A549 (cell line): ENCODE measurements at regions not wholly inside any gene's neighbourhood (a gene's known extent, or its start where the extent isn't known, plus 50 kb on each side); places are given as distances from the start of the nearest gene placed in this dataset.
"Not testable (repeated sequence)": the region's sequence is repeated elsewhere in the genome, so short reads cannot be mapped to it uniquely, and the experiment has no call there.

Experiments used
- ATAC-seq, 2 experiments: fragments of 200-7000 bp in 1 of 2; fragments of >200 bp in 1 of 2; cut with Nextera tagmentation in 1 of 2; cut with Tn5 transposase in 1 of 2; 3 replicates each; pipeline versions ENCODE4 v1.8.0 to v1.9.1; 2018 to 2020; ENCODE audit warnings: mild to moderate bottlenecking in 1 of 2, moderate library complexity in 1 of 2
- CTCF ChIA-PET: fragments of 300-600 bp; sonication (Branson Sonifier 250); formaldehyde crosslinking; extraction: SDS; loops from one replicate; lab custom pipeline; 2021; ENCODE audit warnings: antibody characterized with exemption, inconsistent platforms; lab: Yijun Ruan, JAX
- POLR2A ChIA-PET: fragments of 350-600 bp; formaldehyde crosslinking; extraction: SDS; loops from one replicate; lab custom pipeline; 2021; ENCODE audit warnings: antibody characterized with exemption, inconsistent platforms; lab: Yijun Ruan, JAX
- DNase-seq, 2 experiments: peaks; one replicate each; pipeline versions ENCODE4 v3.0.0 to v3.0.0-alpha.2; 2011 to 2016; ENCODE audit warnings: low read depth in 1 of 2, low spot score in 1 of 2
- FAIRE-seq: peaks from 2 replicates; lab custom pipeline; 2011; peaks lifted over from hg19 to GRCh38; lab: Jason Lieb, UNC
- H3K27ac ChIP-seq, 2 experiments: fragments of >200 bp; sonication (Bioruptor Twin); formaldehyde crosslinking; 3 replicates each; pipeline ENCODE4 v1.5.1; 2016 to 2017
- H3K4me1 ChIP-seq: fragments of >200 bp; sonication (Bioruptor Twin); formaldehyde crosslinking; 3 replicates; pipeline ENCODE4 v1.6.1; 2016
- H3K4me2 ChIP-seq: fragments of >200 bp; sonication (Bioruptor Twin); formaldehyde crosslinking; 3 replicates; pipeline ENCODE4 v1.6.1; 2016
- H3K4me3 ChIP-seq: fragments of >200 bp; sonication (Bioruptor Twin); formaldehyde crosslinking; 3 replicates; pipeline ENCODE4 v1.5.1; 2016
- H3K9me3 ChIP-seq: fragments of >200 bp; sonication (Bioruptor Twin); formaldehyde crosslinking; 3 replicates; pipeline ENCODE4 v1.6.1; 2016
- ATOH8 ChIP-seq: fragments of 250-450 bp; sonication (Bioruptor Pico); IDR thresholded peaks from 2 replicates; pipeline ENCODE4 v1.5.0; 2020; ENCODE audit warnings: low read depth, mild to moderate bottlenecking, moderate library complexity
- BCL3 ChIP-seq: fragments of >200 bp; sonication (Bioruptor Twin); formaldehyde crosslinking; IDR thresholded peaks from 3 replicates; pipeline ENCODE4 v1.6.1; 2016
- BHLHE40 ChIP-seq: IDR thresholded peaks from 2 replicates; pipeline ENCODE4 v1.6.1; 2012; ENCODE audit warnings: low read depth, low read length, inconsistent platforms
- CBX2 ChIP-seq: fragments of 200-600 bp; sonication (generic); IDR thresholded peaks from 2 replicates; pipeline ENCODE4 v1.6.1; 2016; ENCODE audit warnings: low read depth, mild to moderate bottlenecking, borderline replicate concordance
- CEBPB ChIP-seq, 2 experiments: fragments of >200 bp in 1 of 2; sonication (Bioruptor Twin) in 1 of 2; formaldehyde crosslinking in 1 of 2; IDR thresholded peaks; 2 replicates each; pipeline ENCODE4 v1.6.1; 2012 to 2016
- E2F6 ChIP-seq: IDR thresholded peaks from 2 replicates; pipeline ENCODE4 v1.6.1; 2012; ENCODE audit warnings: low read depth, borderline replicate concordance
- EHF ChIP-seq: fragments of 250-450 bp; sonication (Bioruptor Pico); IDR thresholded peaks from 2 replicates; pipeline ENCODE4 v1.5.0; 2020; ENCODE audit warnings: mild to moderate bottlenecking
- EP300 ChIP-seq, 2 experiments: fragments of >200 bp; sonication (Bioruptor Twin); formaldehyde crosslinking; IDR thresholded peaks; 2 replicates in 1 of 2; 3 replicates in 1 of 2; pipeline ENCODE4 v1.6.1; 2016 to 2017
- FOSL2 ChIP-seq, 2 experiments: fragments of 450-650 bp in 1 of 2; fragments of >200 bp in 1 of 2; sonication (Bioruptor Twin) in 1 of 2; formaldehyde crosslinking; IDR thresholded peaks; 2 replicates each; pipeline versions ENCODE4 v1.5.0 to v1.6.1; 2016 to 2020; ENCODE audit warnings: mild to moderate bottlenecking in 1 of 2, moderate library complexity in 1 of 2
- FOXS1 ChIP-seq: fragments of 250-450 bp; sonication (Bioruptor Pico); IDR thresholded peaks from 2 replicates; pipeline ENCODE4 v1.5.0; 2020; ENCODE audit warnings: mild to moderate bottlenecking, moderate library complexity
- GATA3 ChIP-seq: IDR thresholded peaks from 2 replicates; pipeline ENCODE4 v1.6.1; 2012; ENCODE audit warnings: borderline replicate concordance
- HDAC2 ChIP-seq: fragments of 200-600 bp; sonication (generic); IDR thresholded peaks from 2 replicates; pipeline ENCODE4 v1.6.1; 2016
- HEYL ChIP-seq: fragments of 250-450 bp; sonication (Bioruptor Pico); IDR thresholded peaks from 2 replicates; pipeline ENCODE4 v1.8.0; 2021; ENCODE audit warnings: mild to moderate bottlenecking, moderate library complexity
- HMGXB4 ChIP-seq: fragments of 250-450 bp; sonication (Bioruptor Pico); IDR thresholded peaks from 2 replicates; pipeline ENCODE4 v1.5.0; 2021; ENCODE audit warnings: mild to moderate bottlenecking, moderate library complexity, borderline replicate concordance
- HOXB5 ChIP-seq: fragments of 250-450 bp; sonication (Bioruptor Pico); IDR thresholded peaks from 2 replicates; pipeline ENCODE4 v1.5.0; 2020; ENCODE audit warnings: mild to moderate bottlenecking, moderate library complexity
- JUNB ChIP-seq: fragments of >200 bp; sonication (Bioruptor Twin); formaldehyde crosslinking; IDR thresholded peaks from 2 replicates; pipeline ENCODE4 v1.6.1; 2016
- MAZ ChIP-seq: fragments of 150-350 bp; IDR thresholded peaks from 2 replicates; pipeline ENCODE4 v1.6.1; 2014; ENCODE audit warnings: antibody characterized with exemption, low read depth, low read length, borderline replicate concordance
- NR3C1 ChIP-seq: fragments of >200 bp; sonication (Bioruptor Twin); formaldehyde crosslinking; IDR thresholded peaks from 3 replicates; pipeline ENCODE4 v1.6.1; 2017
- RAD21 ChIP-seq, 2 experiments: fragments of >200 bp in 1 of 2; sonication (Bioruptor Twin) in 1 of 2; formaldehyde crosslinking in 1 of 2; IDR thresholded peaks in 1 of 2; conservative IDR thresholded peaks in 1 of 2; 2 replicates in 1 of 2; 3 replicates in 1 of 2; pipeline ENCODE4 v1.6.1; 2012 to 2018; ENCODE audit warnings: inconsistent platforms in 1 of 2
- RARB ChIP-seq: fragments of 250-450 bp; sonication (Bioruptor Pico); IDR thresholded peaks from 2 replicates; pipeline ENCODE4 v1.8.0; 2021; ENCODE audit warnings: mild to moderate bottlenecking, moderate library complexity
- RNF2 ChIP-seq: fragments of 200-600 bp; sonication (generic); IDR thresholded peaks from 2 replicates; pipeline ENCODE4 v1.6.1; 2016; ENCODE audit warnings: low read depth, mild to moderate bottlenecking, antibody characterized with exemption, moderate library complexity, borderline replicate concordance
- SMC3 ChIP-seq: fragments of >200 bp; sonication (Bioruptor Twin); formaldehyde crosslinking; IDR thresholded peaks from 3 replicates; pipeline ENCODE4 v1.6.1; 2018; ENCODE audit warnings: inconsistent platforms
- TP53 ChIP-seq: fragments of 250-450 bp; sonication (Bioruptor Pico); IDR thresholded peaks from 2 replicates; pipeline ENCODE4 v1.5.0; 2021; ENCODE audit warnings: mild to moderate bottlenecking, moderate library complexity
- ZC3H11A ChIP-seq: fragments of 450-650 bp; IDR thresholded peaks from 2 replicates; pipeline ENCODE4 v1.6.1; 2014; ENCODE audit warnings: antibody characterized with exemption, mild to moderate bottlenecking
- ZFP36 ChIP-seq: fragments of 450-650 bp; IDR thresholded peaks from 2 replicates; pipeline ENCODE4 v1.6.1; 2014; ENCODE audit warnings: borderline replicate concordance; ENCODE audit not compliant: partially characterized antibody
- ZNF302 ChIP-seq: fragments of 250-450 bp; sonication (Bioruptor Pico); IDR thresholded peaks from 2 replicates; pipeline ENCODE4 v1.9.0; 2021; ENCODE audit warnings: inconsistent platforms, mild to moderate bottlenecking, moderate library complexity
- ZSCAN20 ChIP-seq: fragments of 250-450 bp; sonication (Bioruptor Pico); IDR thresholded peaks from 2 replicates; pipeline ENCODE4 v1.8.0; 2022; ENCODE audit warnings: mild to moderate bottlenecking, moderate library complexity
- WGBS: methylation state at CpG from one replicate; pipeline ENCODE4 v1.1.6; 2017; ENCODE audit errors: missing lambda C conversion rate; 5-methylcytosine and 5-hydroxymethylcytosine counted together
- TF ChIP-seq, protein P1 (sequence below): fragments of >200 bp; sonication (Bioruptor Twin); formaldehyde crosslinking; IDR thresholded peaks from 2 replicates; pipeline ENCODE4 v1.6.1; 2016

DNA sequence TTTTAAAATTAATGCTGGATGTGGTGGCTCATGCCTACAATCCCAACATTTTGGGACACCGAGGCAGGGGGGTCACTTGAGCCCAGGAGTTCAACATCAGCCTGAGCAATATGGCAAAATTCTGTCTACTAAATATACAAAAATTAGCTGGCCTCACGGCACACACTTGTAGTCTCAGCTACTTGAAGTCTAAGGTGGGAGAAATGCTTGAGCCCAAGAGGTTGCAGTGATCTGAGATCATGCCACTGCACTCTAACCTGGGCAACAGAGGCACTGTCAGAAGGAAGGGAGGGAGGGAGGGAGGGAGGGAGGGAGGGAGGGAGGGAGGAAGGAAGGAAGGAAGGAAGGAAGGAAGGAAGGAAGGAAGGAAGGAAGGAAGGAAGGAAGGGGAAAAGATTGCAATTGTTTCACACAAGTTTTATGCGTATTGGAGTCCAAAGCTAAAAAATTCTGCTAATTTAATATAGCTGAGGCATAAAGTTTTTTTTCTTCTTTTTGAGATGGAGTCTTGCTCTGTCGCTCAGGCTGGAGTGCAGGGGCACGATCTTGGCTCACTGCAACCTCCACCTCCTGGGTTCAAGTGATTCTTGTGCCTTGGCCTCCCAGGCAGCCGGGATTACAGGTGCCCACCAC, 328.8 kb downstream of the KLF12 start:
- DNase-seq, H3K27ac ChIP-seq, FAIRE-seq, H3K9me3 ChIP-seq, ATAC-seq, H3K4me1 ChIP-seq, H3K4me2 ChIP-seq, H3K4me3 ChIP-seq, POLR2A ChIA-PET: not testable (repeated sequence)
- WGBS: 93% methylated on average over 6 of the region's 6 CpGs
- CTCF ChIA-PET: interaction anchor here (1.0 kb wide), 1 partner anchor 83 kb away, joined by 3 read pairs; no protein-coding TSS in a partner anchor

- no peak overlapping the region for H3K27ac ChIP-seq
- TF ChIP-seq NR3C1 (no peak), FOSL2 (IDR thresholded peaks at IDR 0.05) (no peak), FOSL2 (CRISPR knock-in tag; IDR thresholded peaks at IDR 0.05) (peak; percentile 36; the same call in 1 of the 2 replicates)
- H3K4me1 ChIP-seq: no peaks in the 10 kb centered on the region
- FAIRE-seq (no peak), ATAC-seq (peak; percentile 34 to 42; a peak in 4 of 6 replicates), DNase-seq (peak in 1 of 2 experiments; percentile 16)
- no peak overlapping the region for H3K4me3 ChIP-seq
- WGBS: 30% methylated on average over 1 of the region's 1 CpG
- POLR2A ChIA-PET: no interaction called here
- H3K9me3 ChIP-seq: no peaks in the 10 kb centered on the region
- H3K4me2 ChIP-seq: no peak overlapping the region
- CTCF ChIA-PET: no interaction called here
These were observed 330.2 kb downstream of the KLF12 start for GRCh38 chr13:73803997-73804396.

DNA sequence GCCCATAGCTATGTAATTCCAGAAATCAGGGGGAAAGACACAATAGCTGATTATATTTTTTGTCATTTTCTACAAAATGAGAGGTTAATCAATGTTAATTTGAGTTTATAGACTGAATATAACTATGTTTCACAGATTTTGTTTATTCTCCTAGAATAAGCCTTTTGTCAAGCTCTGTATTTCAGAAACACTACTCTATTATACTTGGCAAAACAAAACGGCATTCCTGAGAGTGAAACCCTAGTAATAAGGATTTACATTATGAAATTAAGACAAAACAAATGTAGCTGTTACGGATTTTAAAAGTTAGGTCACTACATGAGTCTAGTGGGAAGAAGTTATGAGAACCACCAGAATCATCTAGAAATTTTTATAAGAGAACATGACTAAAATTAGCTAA, 334.2 kb downstream of the KLF12 start:
- DNase-seq (no peak), FAIRE-seq (no peak), ATAC-seq (no peak)
- POLR2A ChIA-PET: no interaction called here
- H3K4me2 ChIP-seq: no peak overlapping the region
- TF ChIP-seq SMC3 (no peak), EP300 (IDR thresholded peaks at IDR 0.05) (no peak), ZSCAN20 (no peak), ZFP36 (no peak), CEBPB (IDR thresholded peaks at IDR 0.05) (no peak), ZNF302 (CRISPR knock-in tag) (no peak), TP53 (no peak), HOXB5 (CRISPR knock-in tag) (no peak), RAD21 (conservative IDR thresholded peaks at IDR 0.05 in 1 of 2, IDR thresholded peaks at IDR 0.05 in 1 of 2) (no peak), BHLHE40 (no peak), RARB (CRISPR knock-in tag) (no peak), HEYL (no peak), GATA3 (no peak), FOXS1 (no peak), RNF2 (no peak)
- TF ChIP-seq, protein P1, sequence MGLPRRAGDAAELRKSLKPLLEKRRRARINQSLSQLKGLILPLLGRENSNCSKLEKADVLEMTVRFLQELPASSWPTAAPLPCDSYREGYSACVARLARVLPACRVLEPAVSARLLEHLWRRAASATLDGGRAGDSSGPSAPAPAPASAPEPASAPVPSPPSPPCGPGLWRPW: no peak
- CTCF ChIA-PET: no interaction called here
- no peak overlapping the region for H3K27ac ChIP-seq
- no peaks in the 10 kb centered on the region for H3K9me3 ChIP-seq
- no peak overlapping the region for H3K4me3 ChIP-seq
- 79% methylated on average over 2 of the region's 2 CpGs for WGBS
- H3K4me1 ChIP-seq: no peaks in the 10 kb centered on the region

- no peak for ATAC-seq
- TF ChIP-seq HDAC2: no peak
- no peak for TF ChIP-seq ATOH8 (CRISPR knock-in tag)
- no peak for TF ChIP-seq JUNB
- TF ChIP-seq, protein P1: no peak
- no peak for TF ChIP-seq BCL3
- no peak for TF ChIP-seq HMGXB4 (CRISPR knock-in tag)
- TF ChIP-seq E2F6: no peak
- TF ChIP-seq EHF (CRISPR knock-in tag): no peak
- no peak for TF ChIP-seq ZC3H11A
- TF ChIP-seq CBX2: no peak
- no peak for TF ChIP-seq RNF2
- no peak for TF ChIP-seq MAZ
- no peak for TF ChIP-seq HEYL
These were observed 339.4 kb downstream of the KLF12 start for GRCh38 chr13:73794755-73795154.

More at GRCh38 chr13:73794755-73795154, 339.4 kb downstream of the KLF12 start:
- Histone ChIP-seq H3K4me1 (no peaks in the 10 kb centered on the region), H3K27ac (no peak overlapping the region), H3K9me3 (no peaks in the 10 kb centered on the region), H3K4me3 (no peak overlapping the region), H3K4me2 (no peak overlapping the region)
- FAIRE-seq: no peak
- POLR2A ChIA-PET: no interaction called here
- WGBS: 90% methylated on average over 3 of the region's 3 CpGs
- no peak for DNase-seq
- CTCF ChIA-PET: no interaction called here
